Activated T-helper 2 cell treated with anti-CD3 and anti-CD28 coated beads, Interferon-gamma antibody, Interleukin-2, Interleukin-4, amounts not matched to agents 10 μg/mL and 5 μg/mL and 100 μg/mL, durations not matched to agents 14 hours and 24 hours and 36 hours (primary cell): ENCODE measurements at regions not wholly inside any gene's neighbourhood (a gene's known extent, or its start where the extent isn't known, plus 50 kb on each side); places are given as distances from the start of the nearest gene placed in this dataset.
"Not testable (repeated sequence)": the region's sequence is repeated elsewhere in the genome, so short reads cannot be mapped to it uniquely, and the experiment has no call there.

ENCODE experiments used
- DNase-seq: peaks from one replicate; pipeline ENCODE4 v3.0.0; 2021; ENCODE audit warnings: low spot score
- H3K27ac Mint-ChIP-seq: one replicate; pipeline ENCODE4 v1.8.0; 2021; ENCODE audit warnings: mixed read lengths
- H3K27me3 Mint-ChIP-seq: one replicate; pipeline ENCODE4 v1.8.0; 2021; ENCODE audit warnings: low read depth, mixed read lengths
- H3K36me3 Mint-ChIP-seq: one replicate; pipeline ENCODE4 v1.8.0; 2021; ENCODE audit warnings: low read depth, mixed read lengths
- H3K4me1 Mint-ChIP-seq: one replicate; pipeline ENCODE4 v1.8.0; 2021; ENCODE audit warnings: low read depth, mixed read lengths
- H3K4me3 Mint-ChIP-seq: one replicate; pipeline ENCODE4 v1.8.0; 2021; ENCODE audit warnings: low read depth, mild to moderate bottlenecking, moderate library complexity, mixed read lengths
- H3K9me3 Mint-ChIP-seq: one replicate; pipeline ENCODE4 v1.8.0; 2021; ENCODE audit warnings: mixed read lengths
- intact Hi-C: fragments of 100-400 bp; cut with micrococcal nuclease; formaldehyde crosslinking; loops from one replicate; pipeline ENCODE4 v1.15.1; 2023

- Mint-ChIP-seq H3K4me1 (peaks cover 43% of the 10 kb centered on the region), H3K36me3 (peaks cover 29% of the 10 kb centered on the region), H3K27me3 (no peaks in the 10 kb centered on the region), H3K9me3 (peaks cover 21% of the 10 kb centered on the region), H3K27ac (peak overlapping the region; percentile 89), H3K4me3 (no peak overlapping the region)
- intact Hi-C loops = loop anchor here (1.0 to 10.0 kb wide), 6 partner anchors 126 to 883 kb away; partner anchors contain the start of gene RGS2
- DNase-seq = no peak
Observed at GRCh38 chr1:193411714-193412113, 225.3 kb upstream of the B3GALT2 start.

- no peaks in the 10 kb centered on the region for H3K27me3 Mint-ChIP-seq
- H3K36me3 Mint-ChIP-seq = peaks cover 25% of the 10 kb centered on the region
- peaks cover 21% of the 10 kb centered on the region for H3K9me3 Mint-ChIP-seq
- H3K4me3 Mint-ChIP-seq = no peak overlapping the region
- DNase-seq = no peak
- H3K27ac Mint-ChIP-seq = no peak overlapping the region
- intact Hi-C loops = loop anchor here (5.0 to 10.0 kb wide), 4 partner anchors 196 to 884 kb away; partner anchors contain the start of gene RGS2
- peaks cover 40% of the 10 kb centered on the region for H3K4me1 Mint-ChIP-seq
Observed at GRCh38 chr1:193411215-193411614, 224.8 kb upstream of the B3GALT2 start.

GRCh38 chr1:193408782-193409293, 222.4 kb upstream of the B3GALT2 start:
- H3K36me3 Mint-ChIP-seq = peaks cover 19% of the 10 kb centered on the region
- H3K4me3 Mint-ChIP-seq = no peak overlapping the region
- intact Hi-C loops = loop anchor here (2.0 kb wide), 1 partner anchor 226 kb away; no protein-coding TSS in a partner anchor
- H3K9me3 Mint-ChIP-seq = peaks cover 12% of the 10 kb centered on the region
- no peaks in the 10 kb centered on the region for H3K27me3 Mint-ChIP-seq
- DNase-seq = no peak
- H3K4me1 Mint-ChIP-seq = peaks cover 36% of the 10 kb centered on the region
- H3K27ac Mint-ChIP-seq = no peak overlapping the region

- DNase-seq = no peak
- Mint-ChIP-seq H3K9me3 (peaks cover 6% of the 10 kb centered on the region), H3K27me3 (no peaks in the 10 kb centered on the region), H3K27ac (no peak overlapping the region), H3K4me1 (peaks cover 24% of the 10 kb centered on the region), H3K36me3 (peaks cover 13% of the 10 kb centered on the region), H3K4me3 (no peak overlapping the region)
- intact Hi-C loops = no loop called here
Observed at GRCh38 chr1:193406901-193407300, 220.5 kb upstream of the B3GALT2 start.

- intact Hi-C loops = no loop called here
- no peak overlapping the region for H3K27ac Mint-ChIP-seq
- peaks cover 17% of the 10 kb centered on the region for H3K4me1 Mint-ChIP-seq
- no peak overlapping the region for H3K4me3 Mint-ChIP-seq
- DNase-seq = no peak
- peaks cover 6% of the 10 kb centered on the region for H3K9me3 Mint-ChIP-seq
- peaks cover 8% of the 10 kb centered on the region for H3K36me3 Mint-ChIP-seq
- no peaks in the 10 kb centered on the region for H3K27me3 Mint-ChIP-seq
Observed at GRCh38 chr1:193404236-193404635, 217.8 kb upstream of the B3GALT2 start.

GRCh38 chr1:193402977-193403376, 216.6 kb upstream of the B3GALT2 start:
- DNase-seq = no peak
- H3K4me1 Mint-ChIP-seq = peaks cover 14% of the 10 kb centered on the region
- H3K9me3 Mint-ChIP-seq = no peaks in the 10 kb centered on the region
- no peak overlapping the region for H3K4me3 Mint-ChIP-seq
- no peaks in the 10 kb centered on the region for H3K36me3 Mint-ChIP-seq
- intact Hi-C loops = no loop called here
- H3K27ac Mint-ChIP-seq = no peak overlapping the region
- no peaks in the 10 kb centered on the region for H3K27me3 Mint-ChIP-seq

- no peaks in the 10 kb centered on the region for H3K36me3 Mint-ChIP-seq
- H3K27ac Mint-ChIP-seq = no peak overlapping the region
- intact Hi-C loops = no loop called here
- H3K4me1 Mint-ChIP-seq = peaks cover 11% of the 10 kb centered on the region
- H3K27me3 Mint-ChIP-seq = no peaks in the 10 kb centered on the region
- no peaks in the 10 kb centered on the region for H3K9me3 Mint-ChIP-seq
- no peak for DNase-seq
- no peak overlapping the region for H3K4me3 Mint-ChIP-seq
Observed at GRCh38 chr1:193402037-193402436, 215.6 kb upstream of the B3GALT2 start.

GRCh38 chr1:193394336-193394735, 207.9 kb upstream of the B3GALT2 start:
- Mint-ChIP-seq H3K4me3 (no peak overlapping the region), H3K4me1 (peaks cover 4% of the 10 kb centered on the region), H3K9me3 (peaks cover 5% of the 10 kb centered on the region), H3K27me3 (peaks cover 2% of the 10 kb centered on the region), H3K36me3 (no peaks in the 10 kb centered on the region), H3K27ac (no peak overlapping the region)
- intact Hi-C loops = no loop called here
- no peak for DNase-seq

GRCh38 chr1:193392686-193393085, 206.3 kb upstream of the B3GALT2 start:
- intact Hi-C loops = no loop called here
- peaks cover 5% of the 10 kb centered on the region for H3K9me3 Mint-ChIP-seq
- peaks cover 2% of the 10 kb centered on the region for H3K27me3 Mint-ChIP-seq
- no peak for DNase-seq
- H3K4me1 Mint-ChIP-seq = peaks cover 4% of the 10 kb centered on the region
- H3K36me3 Mint-ChIP-seq = no peaks in the 10 kb centered on the region
- H3K4me3 Mint-ChIP-seq = no peak overlapping the region
- no peak overlapping the region for H3K27ac Mint-ChIP-seq

- peaks cover 2% of the 10 kb centered on the region for H3K27me3 Mint-ChIP-seq
- DNase-seq = no peak
- no peaks in the 10 kb centered on the region for H3K36me3 Mint-ChIP-seq
- intact Hi-C loops = no loop called here
- no peak overlapping the region for H3K27ac Mint-ChIP-seq
- no peak overlapping the region for H3K4me3 Mint-ChIP-seq
- no peaks in the 10 kb centered on the region for H3K9me3 Mint-ChIP-seq
- H3K4me1 Mint-ChIP-seq = no peaks in the 10 kb centered on the region
Observed at GRCh38 chr1:193388683-193389082, 202.3 kb upstream of the B3GALT2 start.

- H3K9me3 Mint-ChIP-seq = no peaks in the 10 kb centered on the region
- no peak overlapping the region for H3K4me3 Mint-ChIP-seq
- intact Hi-C loops = no loop called here
- DNase-seq = no peak
- H3K27ac Mint-ChIP-seq = no peak overlapping the region
- H3K27me3 Mint-ChIP-seq = peaks cover 2% of the 10 kb centered on the region
- no peaks in the 10 kb centered on the region for H3K36me3 Mint-ChIP-seq
- no peaks in the 10 kb centered on the region for H3K4me1 Mint-ChIP-seq
Observed at GRCh38 chr1:193388165-193388564, 201.8 kb upstream of the B3GALT2 start.

- no peaks in the 10 kb centered on the region for H3K4me1 Mint-ChIP-seq
- intact Hi-C loops = no loop called here
- H3K9me3 Mint-ChIP-seq = no peaks in the 10 kb centered on the region
- H3K4me3 Mint-ChIP-seq = no peak overlapping the region
- peaks cover 2% of the 10 kb centered on the region for H3K27me3 Mint-ChIP-seq
- no peaks in the 10 kb centered on the region for H3K36me3 Mint-ChIP-seq
- DNase-seq = no peak
- H3K27ac Mint-ChIP-seq = no peak overlapping the region
Observed at GRCh38 chr1:193387406-193387805, 201.0 kb upstream of the B3GALT2 start.

GRCh38 chr1:193378451-193378850, 192.0 kb upstream of the B3GALT2 start:
- intact Hi-C loops, H3K36me3 Mint-ChIP-seq, DNase-seq, H3K4me1 Mint-ChIP-seq, H3K27me3 Mint-ChIP-seq, H3K9me3 Mint-ChIP-seq, H3K27ac Mint-ChIP-seq, H3K4me3 Mint-ChIP-seq: not testable (repeated sequence)

- H3K9me3 Mint-ChIP-seq = no peaks in the 10 kb centered on the region
- H3K27ac Mint-ChIP-seq = no peak overlapping the region
- H3K4me1 Mint-ChIP-seq = peaks cover 1% of the 10 kb centered on the region
- intact Hi-C loops = no loop called here
- no peaks in the 10 kb centered on the region for H3K36me3 Mint-ChIP-seq
- no peaks in the 10 kb centered on the region for H3K27me3 Mint-ChIP-seq
- H3K4me3 Mint-ChIP-seq = no peak overlapping the region
- no peak for DNase-seq
Observed at GRCh38 chr1:193377472-193377871, 191.1 kb upstream of the B3GALT2 start.
